PC-3 (cell line): ENCODE measurements at regions not wholly inside any gene's neighbourhood (a gene's known extent, or its start where the extent isn't known, plus 50 kb on each side); places are given as distances from the start of the nearest gene placed in this dataset.

Source experiments
- CTCF ChIP-seq: fragments of 300-600 bp; sonication (generic); conservative IDR thresholded peaks from 2 replicates; pipeline ENCODE4 v1.5.1; 2017; ENCODE audit warnings: antibody characterized with exemption, low read depth, mild to moderate bottlenecking, low read length
- EZH2 ChIP-seq: fragments of 300-600 bp; sonication (generic); IDR thresholded peaks from one replicate; pipeline ENCODE4 v1.6.1; 2017; ENCODE audit warnings: antibody characterized with exemption, mild to moderate bottlenecking, low read length; ENCODE audit not compliant: unreplicated experiment
- EZH2phosphoT487 ChIP-seq: fragments of 300-600 bp; sonication (generic); IDR thresholded peaks from 2 replicates; pipeline ENCODE4 v1.6.1; 2018; ENCODE audit warnings: mild to moderate bottlenecking, antibody characterized with exemption, low read length, borderline replicate concordance

- TF ChIP-seq CTCF (no peak), EZH2phosphoT487 (no peak), EZH2 (no peak)
Observed at GRCh38 chr6:14645221-14645620, 527.6 kb downstream of the CD83 start.
